ENCODE measurements at regions not wholly inside any gene's neighbourhood (a gene's known extent, or its start where the extent isn't known, plus 50 kb on each side); places are given as distances from the start of the nearest gene placed in this dataset.

DNA sequence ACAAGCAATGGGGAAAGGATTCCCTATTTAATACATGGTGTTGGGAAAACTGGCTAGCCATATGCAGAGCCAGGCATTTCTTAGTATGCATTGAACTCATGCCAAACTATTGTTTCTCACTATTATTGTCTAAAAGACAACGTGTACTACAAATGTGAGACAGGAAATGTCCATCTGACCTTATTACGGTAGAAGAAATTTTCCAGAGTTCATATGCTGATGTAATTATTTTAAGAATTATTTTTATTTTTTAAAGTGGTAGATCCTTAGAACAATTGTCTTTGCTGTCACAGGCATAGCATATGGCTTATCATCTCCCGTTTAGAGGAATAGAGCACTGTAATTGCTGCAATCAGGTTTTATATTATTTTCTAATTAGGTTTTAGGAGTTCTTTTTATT lies 75.2 kb upstream of the S1PR1 start:
- ATAC-seq (peak; percentile 36 to 66), DNase-seq (no peak)
- Histone ChIP-seq H3K9me3 (no peaks in the 10 kb centered on the region), H3K4me1 (no peaks in the 10 kb centered on the region), H3K4me3 (no peak overlapping the region), H3K27me3 (no peaks in the 10 kb centered on the region), H3K36me3 (no peaks in the 10 kb centered on the region), H3K27ac (peak overlapping the region in 3 of 4 donors; percentile 65 to 69 (median 68))
- TF ChIP-seq, protein P1, sequence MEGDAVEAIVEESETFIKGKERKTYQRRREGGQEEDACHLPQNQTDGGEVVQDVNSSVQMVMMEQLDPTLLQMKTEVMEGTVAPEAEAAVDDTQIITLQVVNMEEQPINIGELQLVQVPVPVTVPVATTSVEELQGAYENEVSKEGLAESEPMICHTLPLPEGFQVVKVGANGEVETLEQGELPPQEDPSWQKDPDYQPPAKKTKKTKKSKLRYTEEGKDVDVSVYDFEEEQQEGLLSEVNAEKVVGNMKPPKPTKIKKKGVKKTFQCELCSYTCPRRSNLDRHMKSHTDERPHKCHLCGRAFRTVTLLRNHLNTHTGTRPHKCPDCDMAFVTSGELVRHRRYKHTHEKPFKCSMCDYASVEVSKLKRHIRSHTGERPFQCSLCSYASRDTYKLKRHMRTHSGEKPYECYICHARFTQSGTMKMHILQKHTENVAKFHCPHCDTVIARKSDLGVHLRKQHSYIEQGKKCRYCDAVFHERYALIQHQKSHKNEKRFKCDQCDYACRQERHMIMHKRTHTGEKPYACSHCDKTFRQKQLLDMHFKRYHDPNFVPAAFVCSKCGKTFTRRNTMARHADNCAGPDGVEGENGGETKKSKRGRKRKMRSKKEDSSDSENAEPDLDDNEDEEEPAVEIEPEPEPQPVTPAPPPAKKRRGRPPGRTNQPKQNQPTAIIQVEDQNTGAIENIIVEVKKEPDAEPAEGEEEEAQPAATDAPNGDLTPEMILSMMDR (IDR thresholded peaks at IDR 0.05 in 4 of 5, conservative IDR thresholded peaks at IDR 0.05 in 1 of 5): no peak
- peak; percentile 12 to 39 for TF ChIP-seq POLR2A (IDR thresholded peaks at IDR 0.05)
- intact Hi-C loops (cut with DNase I; ENCODE audit: low total_unique reads): loop anchor here (10.0 kb wide), 1 partner anchor 73 kb away; the partner anchor contains the start of gene S1PR1
- in situ Hi-C loops (cut with MboI; ENCODE audit: low sequenced_read_pairs in 4 of 4): no loop called here

DNA sequence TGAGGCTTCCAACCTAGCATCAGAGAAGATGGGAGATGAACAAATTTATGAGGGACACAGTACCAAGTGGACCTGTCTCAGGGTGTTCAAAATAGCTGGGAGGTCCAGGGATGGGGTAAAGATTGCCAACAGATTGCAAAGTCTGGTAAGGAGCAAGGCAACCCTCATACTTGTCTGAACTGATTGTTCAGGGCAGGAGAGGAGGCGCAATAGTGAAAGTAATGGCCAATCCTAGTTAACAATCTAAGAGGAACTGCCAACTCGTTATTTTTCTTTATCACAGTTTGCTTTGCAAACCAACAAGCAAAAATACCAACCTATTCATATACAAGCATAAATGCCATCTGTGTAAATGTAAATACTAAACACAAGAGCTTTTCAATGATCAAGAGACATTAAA lies 78.4 kb upstream of the S1PR1 start:
- Histone ChIP-seq H3K9me3 (no peaks in the 10 kb centered on the region), H3K27ac (no peak overlapping the region), H3K36me3 (no peaks in the 10 kb centered on the region), H3K4me3 (no peak overlapping the region), H3K4me1 (no peaks in the 10 kb centered on the region), H3K27me3 (no peaks in the 10 kb centered on the region)
- intact Hi-C loops (cut with DNase I; ENCODE audit: low total_unique reads) (no loop called here), in situ Hi-C loops (cut with MboI; ENCODE audit: low sequenced_read_pairs in 4 of 4) (no loop called here)
- ATAC-seq: no peak
- DNase-seq: no peak
- no peak for TF ChIP-seq POLR2A (IDR thresholded peaks at IDR 0.05)
- TF ChIP-seq, protein P1 (IDR thresholded peaks at IDR 0.05 in 4 of 5, conservative IDR thresholded peaks at IDR 0.05 in 1 of 5): no peak

DNA sequence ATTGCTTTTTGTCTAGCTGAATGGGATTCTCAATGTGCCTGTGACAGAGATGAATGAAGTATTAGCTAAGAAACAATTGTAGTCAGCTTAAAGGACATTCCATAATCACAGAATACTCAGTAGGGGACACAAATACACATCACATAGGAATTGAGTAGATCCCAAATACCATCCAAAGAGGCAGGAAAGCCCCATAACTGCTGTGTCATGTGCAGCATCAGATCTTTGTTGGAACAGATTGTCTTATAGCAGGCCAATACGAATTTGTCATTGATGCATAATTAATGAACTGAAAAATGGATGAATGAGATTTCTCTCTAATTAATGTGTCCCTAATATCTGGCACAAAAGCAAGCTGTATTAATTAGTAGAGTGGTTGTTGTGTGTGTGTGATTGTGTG lies 82.3 kb upstream of the S1PR1 start:
- DNase-seq: no peak
- Histone ChIP-seq H3K27ac (no peak overlapping the region), H3K4me1 (no peaks in the 10 kb centered on the region), H3K9me3 (no peaks in the 10 kb centered on the region), H3K36me3 (no peaks in the 10 kb centered on the region), H3K4me3 (no peak overlapping the region), H3K27me3 (no peaks in the 10 kb centered on the region)
- TF ChIP-seq, protein P1 (IDR thresholded peaks at IDR 0.05 in 4 of 5, conservative IDR thresholded peaks at IDR 0.05 in 1 of 5): no peak
- no peak for TF ChIP-seq POLR2A (IDR thresholded peaks at IDR 0.05)
- in situ Hi-C loops (cut with MboI; ENCODE audit: low sequenced_read_pairs in 4 of 4) (no loop called here), intact Hi-C loops (cut with DNase I; ENCODE audit: low total_unique reads) (no loop called here)
- ATAC-seq: no peak

DNA sequence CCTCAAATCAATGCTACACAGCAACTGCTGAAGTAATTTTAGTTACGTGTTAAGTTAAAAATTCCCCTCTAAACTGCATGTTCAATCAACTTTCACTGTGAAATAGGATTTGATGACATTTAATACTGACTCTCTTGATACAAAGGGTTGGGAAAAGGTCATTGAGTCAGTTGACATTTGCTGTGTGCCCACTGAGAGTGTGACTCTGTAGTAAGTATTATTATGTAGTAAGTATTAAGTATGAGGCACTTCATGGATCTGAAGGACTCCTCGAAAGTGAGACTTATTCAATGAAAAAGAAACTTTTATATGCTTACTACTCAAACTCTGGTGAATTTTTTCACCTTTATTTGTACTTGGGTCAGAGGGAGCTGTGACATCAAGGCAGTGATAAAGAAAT lies 83.1 kb upstream of the S1PR1 start:
- in situ Hi-C loops (cut with MboI; ENCODE audit: low sequenced_read_pairs in 4 of 4) (no loop called here), intact Hi-C loops (cut with DNase I; ENCODE audit: low total_unique reads) (no loop called here)
- Histone ChIP-seq H3K4me3 (no peak overlapping the region), H3K36me3 (no peaks in the 10 kb centered on the region), H3K27me3 (no peaks in the 10 kb centered on the region), H3K27ac (no peak overlapping the region), H3K9me3 (no peaks in the 10 kb centered on the region), H3K4me1 (no peaks in the 10 kb centered on the region)
- DNase-seq (no peak), ATAC-seq (no peak)
- TF ChIP-seq POLR2A (IDR thresholded peaks at IDR 0.05): no peak
- TF ChIP-seq, protein P1 (IDR thresholded peaks at IDR 0.05 in 4 of 5, conservative IDR thresholded peaks at IDR 0.05 in 1 of 5): no peak

DNA sequence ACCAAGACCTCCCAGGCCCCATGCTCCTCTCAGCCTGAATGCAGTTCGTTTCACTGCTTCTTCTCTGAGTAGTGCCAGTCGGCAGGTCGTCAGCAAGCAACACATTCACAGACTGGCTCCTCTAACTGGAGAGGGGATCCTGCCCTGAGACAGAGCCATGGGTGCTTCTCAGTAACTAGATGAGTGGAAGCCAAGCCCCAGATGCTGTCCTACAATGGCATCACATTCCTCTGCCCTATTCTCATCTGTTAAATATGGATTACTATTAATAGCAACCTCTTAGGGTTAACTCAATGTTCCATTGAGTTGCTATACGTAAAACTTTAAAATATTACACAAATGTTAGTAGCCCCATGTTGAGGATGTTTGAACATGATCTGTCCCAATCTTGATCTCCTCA lies 84.2 kb upstream of the S1PR1 start:
- no peaks in the 10 kb centered on the region for H3K36me3 ChIP-seq
- TF ChIP-seq, protein P1 (IDR thresholded peaks at IDR 0.05 in 4 of 5, conservative IDR thresholded peaks at IDR 0.05 in 1 of 5): no peak
- no peak for TF ChIP-seq POLR2A (IDR thresholded peaks at IDR 0.05)
- H3K4me3 ChIP-seq: no peak overlapping the region
- H3K9me3 ChIP-seq: no peaks in the 10 kb centered on the region
- no peaks in the 10 kb centered on the region for H3K27me3 ChIP-seq
- in situ Hi-C loops (cut with MboI; ENCODE audit: low sequenced_read_pairs in 4 of 4) (no loop called here), intact Hi-C loops (cut with DNase I; ENCODE audit: low total_unique reads) (no loop called here)
- H3K27ac ChIP-seq: no peak overlapping the region
- H3K4me1 ChIP-seq: no peaks in the 10 kb centered on the region
- ATAC-seq (no peak), DNase-seq (no peak)
